HCT116 (cell line): ENCODE measurements at regions not wholly inside any gene's neighbourhood (a gene's known extent, or its start where the extent isn't known, plus 50 kb on each side); places are given as distances from the start of the nearest gene placed in this dataset.

Experiments used
- ATAC-seq: fragments of 200-7000 bp; cut with Tn5 transposase; 2 replicates; pipeline ENCODE4 v1.9.1; 2020; ENCODE audit warnings: mild to moderate bottlenecking, moderate library complexity
- BruUV-seq: library from RNA; stranded (reverse); fragments of 400-500 nt; replicated peaks from 2 replicates; lab custom pipeline; 2021; lab: Mats Ljungman, UMichigan
- CTCF ChIA-PET: fragments of 300-600 bp; sonication (Branson Sonifier 250); formaldehyde crosslinking; loops from one replicate; lab custom pipeline; 2021; ENCODE audit warnings: antibody characterized with exemption; lab: Charles Lee
- POLR2A ChIA-PET: fragments of 300-600, 350-600 bp; sonication (Branson Sonifier 250); formaldehyde crosslinking; loops from one replicate; lab custom pipeline; 2021; ENCODE audit warnings: antibody characterized with exemption; lab: Charles Lee
- RAD21 ChIA-PET, 2 experiments: fragments of 300-600 bp; sonication (Branson Sonifier 250); formaldehyde crosslinking; loops; one replicate each; lab custom pipeline; 2023; ENCODE audit warnings: low total read pairs in 2 of 2; ENCODE audit not compliant: uncharacterized antibody in 2 of 2, unreplicated experiment in 2 of 2, low non-redundant PET in 1 of 2; lab: Charles Lee
- DNase-seq: peaks from one replicate; pipeline ENCODE4 v3.0.0-alpha.2; 2010; ENCODE audit warnings: low read depth, low spot score
- H2AFZ ChIP-seq: fragments of 200-600 bp; shearing (Covaris generic), sonication (generic); 2 replicates; pipeline ENCODE4 v1.6.1; 2017; ENCODE audit warnings: low read depth, mixed run types, mixed read lengths, antibody characterized with exemption, low read length; ENCODE audit not compliant: poor library complexity, severe bottlenecking
- H3K27ac ChIP-seq: 2 replicates; pipeline ENCODE4 v1.5.1; 2012; ENCODE audit warnings: low read depth, low read length
- H3K27me3 ChIP-seq: fragments of 200-600 bp; sonication (generic); 2 replicates; pipeline ENCODE4 v1.6.1; 2016; ENCODE audit warnings: mixed run types, low read length, mixed read lengths; ENCODE audit not compliant: insufficient read depth
- H3K36me3 ChIP-seq, 2 experiments: fragments of 200-500 bp in 1 of 2; fragments of 200-600 bp in 1 of 2; sonication (Bioruptor generic) in 1 of 2; sonication (generic) in 1 of 2; 2 replicates each; pipeline versions ENCODE4 v1.5.1 to v1.6.1; 2014 to 2016; ENCODE audit warnings: low read length in 2 of 2, inconsistent platforms in 1 of 2, mixed read lengths in 1 of 2, mixed run types in 1 of 2; ENCODE audit not compliant: insufficient read depth in 2 of 2, control insufficient read depth in 1 of 2
- H3K4me1 ChIP-seq, 2 experiments: fragments of 200-600 bp in 1 of 2; sonication (generic) in 1 of 2; 2 replicates each; pipeline versions ENCODE4 v1.5.1 to v1.6.1; 2012 to 2017; ENCODE audit warnings: low read length in 2 of 2, inconsistent platforms in 1 of 2, mild to moderate bottlenecking in 1 of 2, mixed read lengths in 1 of 2, mixed run types in 1 of 2, moderate library complexity in 1 of 2; ENCODE audit not compliant: insufficient read depth in 2 of 2, control insufficient read depth in 1 of 2
- H3K4me2 ChIP-seq: fragments of 200-600 bp; sonication (generic); 2 replicates; pipeline ENCODE4 v1.6.1; 2017; ENCODE audit warnings: mixed run types, low read length, mixed read lengths
- H3K4me3 ChIP-seq, 2 experiments: fragments of 200-600 bp in 1 of 2; sonication (generic) in 1 of 2; replicated peaks in 1 of 2; 2 replicates each; pipeline ENCODE4 v1.5.1; 2011 to 2016; ENCODE audit warnings: low read length in 2 of 2, control low read depth in 1 of 2, low read depth in 1 of 2, mild to moderate bottlenecking in 1 of 2, mixed read lengths in 1 of 2, mixed run types in 1 of 2
- H3K79me2 ChIP-seq: fragments of 200-600 bp; sonication (generic); 2 replicates; pipeline ENCODE4 v1.6.1; 2017; ENCODE audit warnings: mild to moderate bottlenecking, mixed run types, low read length, moderate library complexity, mixed read lengths; ENCODE audit not compliant: insufficient read depth
- H3K9ac ChIP-seq: fragments of 200-600 bp; sonication (generic); 2 replicates; pipeline ENCODE4 v1.6.1; 2016; ENCODE audit warnings: low read length, mixed read lengths
- H3K9me2 ChIP-seq: fragments of 200-600 bp; sonication (generic), shearing (Covaris generic); 2 replicates; pipeline ENCODE4 v1.6.1; 2017; ENCODE audit warnings: mixed run types, mild to moderate bottlenecking, moderate library complexity; ENCODE audit not compliant: insufficient read depth
- H3K9me3 ChIP-seq, 2 experiments: fragments of 200-500 bp in 1 of 2; fragments of 200-600 bp in 1 of 2; sonication (Bioruptor generic) in 1 of 2; sonication (generic) in 1 of 2; 2 replicates each; pipeline ENCODE4 v1.6.1; 2014 to 2017; ENCODE audit warnings: low read length in 2 of 2, mixed read lengths in 2 of 2, inconsistent platforms in 1 of 2, low read depth in 1 of 2, mild to moderate bottlenecking in 1 of 2, mixed run types in 1 of 2, moderate library complexity in 1 of 2; ENCODE audit not compliant: control insufficient read depth in 1 of 2, insufficient read depth in 1 of 2
- H4K20me1 ChIP-seq: fragments of 200-600 bp; sonication (generic), shearing (Covaris generic); 2 replicates; pipeline ENCODE4 v1.6.1; 2017; ENCODE audit warnings: mixed run types, mild to moderate bottlenecking, moderate library complexity; ENCODE audit not compliant: insufficient read depth
- ATF3 ChIP-seq: IDR thresholded peaks from 2 replicates; pipeline ENCODE4 v1.6.1; 2012
- CBX3 ChIP-seq: IDR thresholded peaks from 2 replicates; pipeline ENCODE4 v1.6.1; 2012; ENCODE audit warnings: low read depth
- CTCF ChIP-seq, 3 experiments: fragments of 200-600 bp in 1 of 3; sonication (generic) in 1 of 3; IDR thresholded peaks in 2 of 3; conservative IDR thresholded peaks in 1 of 3; 2 replicates each; pipeline ENCODE4 v1.5.1; 2012 to 2017; ENCODE audit warnings: low read depth in 2 of 3, low read length in 2 of 3, antibody characterized with exemption in 1 of 3, borderline replicate concordance in 1 of 3, control low read depth in 1 of 3, mild to moderate bottlenecking in 1 of 3, mixed read lengths in 1 of 3, mixed run types in 1 of 3, moderate library complexity in 1 of 3; ENCODE audit not compliant: insufficient read depth in 1 of 3
- ELF1 ChIP-seq: IDR thresholded peaks from 2 replicates; pipeline ENCODE4 v1.6.1; 2012; ENCODE audit warnings: low read depth, borderline replicate concordance
- EZH2 ChIP-seq: fragments of 200-600 bp; sonication (generic); IDR thresholded peaks from 2 replicates; pipeline ENCODE4 v1.6.1; 2017; ENCODE audit warnings: antibody characterized with exemption, mixed run types
- EZH2phosphoT487 ChIP-seq: fragments of 200-600 bp; IDR thresholded peaks from 2 replicates; pipeline ENCODE4 v1.6.1; 2018; ENCODE audit warnings: antibody characterized with exemption, borderline replicate concordance
- FOSL1 ChIP-seq: IDR thresholded peaks from 2 replicates; pipeline ENCODE4 v1.6.1; 2012; ENCODE audit warnings: low read depth
- POLR2AphosphoS5 ChIP-seq: IDR thresholded peaks from 2 replicates; pipeline ENCODE4 v1.6.1; 2011; ENCODE audit warnings: mild to moderate bottlenecking, low read depth, low read length, moderate library complexity
- TCF7L2 ChIP-seq: IDR thresholded peaks from 2 replicates; pipeline ENCODE4 v1.7.0; 2011; ENCODE audit warnings: borderline replicate concordance, inconsistent platforms; ENCODE audit not compliant: insufficient read depth, insufficient read length; ENCODE audit errors: extremely low read depth
- ZNF274 ChIP-seq: fragments of 200-500 bp; sonication (Bioruptor generic); IDR thresholded peaks from 2 replicates; pipeline ENCODE4 v1.6.1; 2014; ENCODE audit warnings: mild to moderate bottlenecking, low read depth, low read length, inconsistent platforms
- intact Hi-C: fragments of 100-400 bp; cut with micrococcal nuclease; formaldehyde crosslinking; loops from 2 replicates; pipeline ENCODE4 v1.10.0; 2022
- TF ChIP-seq, protein P1 (sequence below): IDR thresholded peaks from 2 replicates; pipeline ENCODE4 v1.6.1; 2012
- TF ChIP-seq, protein P2 (sequence below): IDR thresholded peaks from 2 replicates; pipeline ENCODE4 v1.6.1; 2011; ENCODE audit warnings: mild to moderate bottlenecking, low read length, moderate library complexity; ENCODE audit not compliant: insufficient replicate concordance; ENCODE audit errors: extremely low read depth

GRCh38 chr1:232538224-232538942 is 91.5 kb downstream of the SIPA1L2 start (continued):
- TF ChIP-seq, protein P1, sequence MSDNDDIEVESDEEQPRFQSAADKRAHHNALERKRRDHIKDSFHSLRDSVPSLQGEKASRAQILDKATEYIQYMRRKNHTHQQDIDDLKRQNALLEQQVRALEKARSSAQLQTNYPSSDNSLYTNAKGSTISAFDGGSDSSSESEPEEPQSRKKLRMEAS = 0 out of 2 replicates have a peak, but pooled peaks have one; percentile 42
- TF ChIP-seq TCF7L2 = peak; percentile 70
- TF ChIP-seq ATF3 = peak; percentile 67

DNA sequence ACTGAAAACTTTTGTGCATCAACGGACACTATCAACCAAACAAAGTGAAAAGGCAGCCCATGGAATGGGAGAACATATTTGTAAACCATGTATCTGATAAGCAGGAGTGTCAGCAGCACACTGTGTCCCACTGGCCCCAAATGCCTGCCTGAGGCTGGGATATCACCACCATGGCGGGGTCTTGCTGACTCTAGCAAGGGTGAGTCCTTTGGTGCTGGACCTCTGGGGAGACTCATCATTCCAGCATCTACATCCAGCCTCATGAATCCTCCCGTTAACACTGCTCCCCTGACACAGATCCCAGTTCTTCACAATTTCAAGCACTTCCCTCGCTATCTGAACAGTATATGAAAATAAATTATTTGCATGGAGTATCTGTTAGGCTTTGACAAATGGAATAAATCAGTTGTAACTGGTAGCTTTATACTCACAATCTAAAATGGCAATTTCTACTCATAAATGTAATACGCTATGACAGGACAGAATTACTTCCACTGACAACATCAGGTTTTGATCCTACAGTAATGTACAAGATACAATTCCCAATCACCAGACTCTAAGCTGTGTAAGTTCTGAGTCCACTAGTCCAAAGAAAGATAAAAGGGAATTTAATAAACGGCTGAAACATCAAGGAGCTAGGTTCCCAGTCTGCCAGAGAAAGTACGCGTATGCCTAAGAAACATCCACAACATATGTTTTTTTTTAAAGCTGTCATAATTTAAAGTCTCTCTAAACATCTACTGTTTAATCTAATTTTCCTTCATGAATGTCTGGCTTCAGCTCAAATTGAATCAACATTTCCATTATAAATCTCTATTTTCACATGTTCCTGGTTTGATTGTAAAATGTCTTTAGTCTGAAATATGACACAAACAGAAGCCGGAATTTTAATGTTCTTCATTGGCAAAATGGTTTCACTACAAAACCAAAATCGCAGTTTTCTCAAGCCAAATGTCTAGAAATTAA is 95.1 kb downstream of the SIPA1L2 start:
- H3K4me1 ChIP-seq = peaks cover 23 to 45% of the 10 kb centered on the region in 2 experiments
- ChIA-PET POLR2A (no interaction called here), CTCF (no interaction called here), RAD21 (no interaction called here)
- H3K9me2 ChIP-seq = no peaks in the 10 kb centered on the region
- no peaks in the 10 kb centered on the region for H3K36me3 ChIP-seq
- H3K79me2 ChIP-seq = no peaks in the 10 kb centered on the region
- no peaks in the 10 kb centered on the region; the same call in 1 of the 2 replicates for H4K20me1 ChIP-seq
- TF ChIP-seq ZNF274 (no peak), CTCF (IDR thresholded peaks at IDR 0.05 in 2 of 3, conservative IDR thresholded peaks at IDR 0.05 in 1 of 3; ENCODE audit: borderline replicate concordance in 1 of 3, insufficient read depth in 1 of 3, low read depth in 2 of 3, low read length in 2 of 3) (no peak), EZH2 (no peak), POLR2AphosphoS5 (no peak), EZH2phosphoT487 (no peak), ELF1 (no peak), CBX3 (no peak), TCF7L2 (no peak), FOSL1 (no peak)
- TF ChIP-seq, protein P2, sequence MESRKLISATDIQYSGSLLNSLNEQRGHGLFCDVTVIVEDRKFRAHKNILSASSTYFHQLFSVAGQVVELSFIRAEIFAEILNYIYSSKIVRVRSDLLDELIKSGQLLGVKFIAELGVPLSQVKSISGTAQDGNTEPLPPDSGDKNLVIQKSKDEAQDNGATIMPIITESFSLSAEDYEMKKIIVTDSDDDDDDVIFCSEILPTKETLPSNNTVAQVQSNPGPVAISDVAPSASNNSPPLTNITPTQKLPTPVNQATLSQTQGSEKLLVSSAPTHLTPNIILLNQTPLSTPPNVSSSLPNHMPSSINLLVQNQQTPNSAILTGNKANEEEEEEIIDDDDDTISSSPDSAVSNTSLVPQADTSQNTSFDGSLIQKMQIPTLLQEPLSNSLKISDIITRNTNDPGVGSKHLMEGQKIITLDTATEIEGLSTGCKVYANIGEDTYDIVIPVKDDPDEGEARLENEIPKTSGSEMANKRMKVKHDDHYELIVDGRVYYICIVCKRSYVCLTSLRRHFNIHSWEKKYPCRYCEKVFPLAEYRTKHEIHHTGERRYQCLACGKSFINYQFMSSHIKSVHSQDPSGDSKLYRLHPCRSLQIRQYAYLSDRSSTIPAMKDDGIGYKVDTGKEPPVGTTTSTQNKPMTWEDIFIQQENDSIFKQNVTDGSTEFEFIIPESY = no peak
- no peaks in the 10 kb centered on the region for H3K9me3 ChIP-seq
- H3K9ac ChIP-seq = no peak overlapping the region
- no TSS peak for BruUV-seq
- no peak for DNase-seq
- no peak overlapping the region for H3K27ac ChIP-seq
- no peak overlapping the region for H3K4me2 ChIP-seq
- no peak overlapping the region for H2AFZ ChIP-seq
- no peak for ATAC-seq
- intact Hi-C loops = loop anchor here (5.0 kb wide), 1 partner anchor 77 kb away; no protein-coding TSS in a partner anchor
- no peaks in the 10 kb centered on the region for H3K27me3 ChIP-seq
- H3K4me3 ChIP-seq = no peak overlapping the region
